SIG-M5 treated with dmso at 0.1 percent for 504 hours (cell line): ENCODE measurements at regions not wholly inside any gene's neighbourhood (a gene's known extent, or its start where the extent isn't known, plus 50 kb on each side); places are given as distances from the start of the nearest gene placed in this dataset.

Experiments used
- DNase-seq: peaks from one replicate; lab custom pipeline; 2025; ENCODE audit not compliant: unreplicated experiment; lab: John Stamatoyannopoulos, UW

DNA sequence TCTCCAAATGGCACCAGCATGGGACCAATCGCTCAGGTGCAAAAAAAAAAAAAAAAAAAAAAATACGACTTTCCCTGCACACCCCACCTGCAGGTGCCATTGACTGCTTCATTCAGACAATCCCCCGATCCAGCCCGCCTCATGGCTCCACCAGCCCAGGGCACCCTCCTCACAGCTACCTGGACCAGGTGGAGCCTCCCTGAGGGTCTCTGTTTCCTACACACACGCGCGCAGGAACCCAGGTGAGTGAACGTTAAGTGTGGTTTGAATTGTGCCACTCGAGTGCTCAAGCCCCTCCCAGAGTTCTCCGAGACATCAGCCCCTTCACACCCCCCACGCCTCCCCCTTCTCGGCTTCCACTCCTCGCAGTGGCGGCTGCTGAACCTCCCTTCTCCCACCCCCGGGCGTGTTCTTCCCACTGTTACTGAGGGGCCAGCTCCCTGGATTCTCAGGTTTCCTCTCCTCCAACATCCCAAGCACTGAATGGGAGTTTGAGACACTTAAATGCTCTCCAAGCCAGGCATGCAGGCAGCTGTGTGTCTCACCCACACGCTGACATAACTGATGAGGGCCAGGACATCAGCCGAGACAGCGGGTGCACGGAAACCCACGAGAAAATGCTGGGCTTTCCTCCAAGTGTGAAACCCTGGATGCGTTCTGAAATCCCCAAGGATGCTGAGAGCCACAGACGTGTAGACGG lies 88.8 kb upstream of the SNTG2 start:
- no peak for DNase-seq

- DNase-seq, result no peak
Measured at GRCh38 chr2:860259-860855, 90.3 kb upstream of the SNTG2 start.

DNA sequence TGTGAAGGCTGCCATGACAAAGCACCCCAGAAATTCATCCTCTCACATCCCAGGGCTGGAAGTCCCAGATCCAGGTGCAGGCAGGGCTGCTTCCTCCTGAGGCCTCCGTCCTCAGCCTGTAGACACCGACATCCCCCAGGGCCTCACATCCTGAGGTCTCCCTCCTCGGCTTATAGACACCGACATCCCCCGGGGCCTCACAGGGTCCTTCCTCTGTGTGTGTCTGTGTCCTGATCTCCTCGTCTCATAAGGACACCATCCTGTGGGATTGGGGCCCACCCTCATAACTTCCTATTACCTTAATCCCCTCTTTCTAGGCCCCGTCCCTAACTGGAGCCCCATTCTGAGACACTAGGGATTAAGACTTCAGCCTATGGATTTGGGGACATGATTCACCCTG lies 92.0 kb upstream of the SNTG2 start:
- DNase-seq, result no peak

DNA sequence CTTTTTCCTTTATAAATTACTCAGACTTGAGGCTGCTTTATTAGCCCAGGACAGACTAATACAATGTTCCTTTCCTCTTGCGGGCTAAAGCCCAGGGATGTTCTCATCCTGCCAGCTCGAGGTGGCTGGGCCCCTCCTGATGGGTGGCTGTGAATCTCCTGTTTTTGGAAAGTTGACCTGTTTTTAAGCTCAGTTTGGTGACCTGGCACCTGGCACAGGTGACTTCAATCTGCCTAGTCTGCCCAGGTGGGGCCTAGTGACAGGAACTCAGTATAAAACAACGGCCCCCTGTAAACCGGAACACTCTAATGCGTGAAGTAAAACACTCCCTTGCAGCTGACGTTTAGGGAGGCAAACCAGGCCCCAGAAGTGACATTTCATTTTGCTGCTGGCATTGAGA lies 92.7 kb upstream of the SNTG2 start:
- no peak for DNase-seq

GRCh38 chr2:857081-857480 lies 93.6 kb upstream of the SNTG2 start:
- DNase-seq, result no peak

DNA sequence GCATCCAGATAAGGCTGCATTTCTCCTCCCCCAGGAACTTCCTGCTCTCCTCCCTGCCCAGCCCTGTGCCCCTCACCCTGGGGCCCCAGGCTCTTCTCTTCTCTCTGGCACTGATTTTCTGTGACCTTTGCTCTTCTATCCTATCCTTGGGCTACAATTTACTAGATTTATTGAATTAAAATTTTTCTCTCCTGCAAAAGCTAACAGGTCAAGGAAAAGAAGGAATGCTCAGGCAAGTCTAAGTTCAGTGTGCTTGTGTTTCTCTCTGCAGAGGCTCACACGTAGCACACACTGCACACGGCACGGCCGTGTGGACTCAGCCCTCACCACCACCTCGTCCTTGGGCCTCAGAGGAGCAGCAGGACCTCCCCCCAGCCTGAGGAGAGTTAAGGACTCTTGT lies 94.2 kb upstream of the SNTG2 start:
- DNase-seq, result no peak

- no peak for DNase-seq
Measured at GRCh38 chr2:856041-856440, 94.6 kb upstream of the SNTG2 start.

- no peak for DNase-seq
Measured at GRCh38 chr2:855177-855576, 95.5 kb upstream of the SNTG2 start.

GRCh38 chr2:854460-854859 lies 96.2 kb upstream of the SNTG2 start:
- DNase-seq, result no peak

DNA sequence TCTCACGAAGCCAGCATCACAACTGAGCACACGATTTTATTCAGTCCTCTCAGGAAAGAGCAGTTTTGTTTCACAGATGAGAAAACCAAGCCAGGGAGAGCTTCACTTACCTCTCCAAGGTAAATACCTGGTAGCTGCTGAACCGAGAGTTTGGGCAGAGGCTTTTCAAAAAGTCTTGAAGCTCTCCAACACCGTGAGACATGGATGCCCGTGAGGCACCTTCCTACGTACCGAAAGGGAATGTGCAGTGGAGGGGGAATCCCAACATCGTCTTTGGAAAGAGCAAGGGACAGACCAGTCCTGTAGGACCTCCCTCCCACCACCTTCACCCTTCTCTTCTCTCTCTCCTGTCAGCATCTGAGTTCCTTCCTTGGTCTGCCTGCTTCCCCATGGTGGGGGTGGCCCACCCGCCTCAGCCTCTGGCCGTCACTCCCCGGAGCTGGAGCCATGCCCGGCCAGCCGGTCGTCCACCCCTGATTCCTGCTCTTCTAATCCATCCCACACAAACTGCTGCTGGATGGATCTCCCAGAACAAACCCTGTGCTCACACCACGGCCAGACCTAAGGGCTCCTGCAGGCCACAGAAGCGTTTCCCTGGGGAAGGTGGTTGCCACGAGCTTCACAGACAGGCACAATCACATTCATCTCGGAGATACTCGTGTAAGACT lies 97.3 kb upstream of the SNTG2 start:
- DNase-seq, result no peak

DNA sequence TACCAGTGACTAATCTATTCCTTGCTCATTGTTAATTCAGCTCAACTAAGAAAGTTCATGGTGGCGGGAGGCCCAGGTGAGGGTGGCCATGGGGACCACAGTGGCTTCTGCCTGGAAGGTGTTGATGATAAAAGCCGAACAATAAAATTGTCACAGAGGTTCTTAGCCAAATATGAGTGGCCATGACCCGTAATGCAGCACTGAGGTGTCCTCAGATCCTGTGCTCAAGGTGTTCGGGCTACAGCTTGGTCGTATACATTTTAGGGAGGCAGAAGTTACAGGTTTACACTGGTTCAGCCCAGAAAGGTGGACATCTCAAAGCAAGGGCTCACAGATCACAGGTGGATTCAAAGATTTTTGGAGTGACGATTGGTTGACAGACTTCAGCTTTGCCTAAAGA lies 98.5 kb upstream of the SNTG2 start:
- DNase-seq, result no peak

GRCh38 chr2:851680-852079 lies 99.0 kb upstream of the SNTG2 start:
- DNase-seq, result no peak

- DNase-seq, result no peak
Measured at GRCh38 chr2:851078-851477, 99.6 kb upstream of the SNTG2 start.

DNA sequence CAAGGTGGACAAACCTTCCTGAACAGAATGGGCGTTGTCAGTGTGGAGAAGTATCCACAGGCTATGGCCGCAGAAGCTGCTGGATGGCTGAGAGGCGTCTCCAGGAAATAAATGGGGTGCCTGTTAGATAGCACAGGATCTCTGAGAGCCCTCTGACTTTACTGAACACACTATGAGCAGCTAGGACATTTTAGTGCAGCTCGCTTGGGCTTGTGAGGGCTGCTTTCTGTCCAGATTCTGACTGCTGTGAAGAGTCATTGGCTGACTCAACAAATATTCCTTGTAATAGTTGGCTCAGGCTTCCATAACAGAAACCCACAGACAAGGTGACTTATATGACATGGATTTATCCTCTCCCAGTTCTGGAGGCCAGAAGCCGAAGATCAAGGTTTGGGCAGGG lies 100.2 kb upstream of the SNTG2 start:
- no peak for DNase-seq

- DNase-seq, result no peak
Measured at GRCh38 chr2:848099-848498, 102.5 kb upstream of the SNTG2 start.

DNA sequence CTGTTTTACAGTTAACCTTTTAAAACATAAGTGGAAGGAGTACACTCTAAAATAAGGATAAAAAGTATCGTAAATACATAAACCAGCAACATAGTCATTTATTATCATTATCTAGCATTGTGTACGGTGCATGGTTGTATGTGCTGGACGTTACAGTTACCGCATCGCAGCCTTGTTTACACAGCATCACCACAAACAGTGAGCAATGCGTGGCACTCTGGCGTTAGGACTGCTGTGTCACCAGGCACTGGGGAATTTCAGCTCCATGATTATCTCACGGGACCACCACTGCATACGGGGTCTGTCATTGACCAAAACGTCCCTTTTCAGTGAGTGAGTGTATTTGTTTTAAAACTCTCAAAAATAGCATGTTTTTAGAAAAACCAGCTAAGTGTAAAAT lies 103.0 kb upstream of the SNTG2 start:
- DNase-seq, result no peak

DNA sequence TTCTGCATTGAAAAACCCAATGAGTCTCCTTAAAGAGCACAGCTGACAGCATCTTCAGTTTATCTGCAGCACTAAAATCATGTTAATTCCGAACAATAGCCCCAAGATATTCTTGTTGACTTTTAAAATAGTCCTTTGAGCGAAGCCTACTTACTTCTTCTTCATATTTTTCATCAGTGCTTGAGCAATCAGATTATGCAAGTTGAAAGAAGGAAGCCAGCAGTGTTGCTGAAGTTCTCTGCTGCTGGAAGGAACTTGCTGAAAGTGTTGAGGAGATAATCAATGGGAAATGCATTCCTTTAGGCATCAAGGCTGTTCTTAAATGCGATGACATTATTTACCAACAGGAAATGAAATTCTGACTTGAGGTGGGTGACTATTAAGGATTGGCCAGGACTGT lies 105.9 kb upstream of the SNTG2 start:
- DNase-seq, result peak; percentile 6

DNA sequence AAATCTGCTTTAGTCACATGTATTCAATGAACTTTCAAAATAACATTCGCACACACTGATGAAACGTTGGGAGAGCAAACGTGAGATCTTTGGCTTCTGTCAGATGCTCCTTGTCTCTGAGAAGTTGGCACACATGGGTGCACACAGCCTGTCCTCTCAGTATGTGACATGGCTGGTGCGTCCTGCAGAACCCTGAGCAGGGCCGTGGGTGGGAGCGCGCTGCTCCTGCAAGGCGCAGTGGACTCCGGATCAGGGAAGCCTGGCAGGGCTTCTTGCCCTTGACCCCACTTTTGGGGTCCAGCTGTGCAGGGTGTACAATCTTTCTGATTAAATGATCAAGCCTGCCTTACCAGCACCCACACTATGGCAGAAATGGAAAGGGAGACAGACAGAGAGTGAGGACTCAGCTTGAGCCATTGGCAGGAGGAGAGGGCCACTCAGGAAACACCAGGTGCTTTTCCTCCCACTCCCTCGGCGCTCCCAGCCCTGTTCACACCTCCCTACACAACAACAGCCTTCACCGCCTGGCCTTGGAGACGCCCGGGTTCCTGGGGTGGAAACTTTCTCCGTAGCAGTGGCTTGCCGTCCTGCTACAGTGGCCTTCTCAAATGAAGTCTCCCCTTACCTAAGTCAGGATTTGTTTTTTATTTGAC lies 108.4 kb upstream of the SNTG2 start:
- no peak for DNase-seq

GRCh38 chr2:841036-841435 lies 109.6 kb upstream of the SNTG2 start:
- no peak for DNase-seq

DNA sequence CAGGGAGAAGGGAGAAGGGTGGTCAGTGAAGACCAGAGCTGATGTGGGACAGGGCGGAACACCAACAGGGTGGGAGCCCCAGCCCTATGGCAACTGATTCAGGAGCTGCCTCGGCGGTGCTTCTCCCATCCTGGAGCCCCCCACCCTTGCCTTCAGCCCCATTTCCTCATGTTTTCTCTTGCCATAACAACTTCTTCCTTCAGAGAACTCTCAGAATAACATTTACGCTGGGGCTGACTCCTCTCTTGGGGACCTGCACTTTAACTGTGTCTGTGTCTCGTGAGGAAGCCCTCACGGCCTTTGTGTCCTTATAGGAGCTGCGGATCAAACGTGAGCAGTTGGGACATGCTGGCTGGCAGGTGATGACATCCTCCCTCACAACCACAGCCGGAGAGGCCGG lies 116.4 kb upstream of the SNTG2 start:
- no peak for DNase-seq

GRCh38 chr2:833180-833579 lies 117.5 kb upstream of the SNTG2 start:
- no peak for DNase-seq

- no peak for DNase-seq
Measured at GRCh38 chr2:832635-833034, 118.0 kb upstream of the SNTG2 start.
